Activated CD8-positive, alpha-beta memory T cell treated with anti-CD3 and anti-CD28 coated beads, Interleukin-2, amount 10 ng/mL, durations not matched to agents 7 days and 5 days (primary cell): ENCODE measurements at regions not wholly inside any gene's neighbourhood (a gene's known extent, or its start where the extent isn't known, plus 50 kb on each side); places are given as distances from the start of the nearest gene placed in this dataset.

Experiments used
- ATAC-seq: fragments of 150-1000 bp; cut with Tn5 transposase; one replicate; pipeline ENCODE4 v1.10.0; 2021; ENCODE audit warnings: moderate library complexity
- CTCF ChIA-PET: fragments of 350-600 bp; sonication (Branson Sonifier 250); formaldehyde crosslinking; loops from one replicate; lab custom pipeline; 2021; ENCODE audit warnings: antibody characterized with exemption; lab: Charles Lee
- DNase-seq: peaks from one replicate; pipeline ENCODE4 v3.0.0-alpha.2; 2020
- H3K27ac Mint-ChIP-seq: one replicate; pipeline ENCODE4 v1.8.0; 2021; ENCODE audit warnings: mild to moderate bottlenecking, mixed read lengths
- H3K27me3 Mint-ChIP-seq: one replicate; pipeline ENCODE4 v1.8.0; 2021; ENCODE audit warnings: mixed read lengths
- H3K36me3 Mint-ChIP-seq: one replicate; pipeline ENCODE4 v1.8.0; 2021; ENCODE audit warnings: mild to moderate bottlenecking, mixed read lengths
- H3K4me1 Mint-ChIP-seq: one replicate; pipeline ENCODE4 v1.8.0; 2021; ENCODE audit warnings: mixed read lengths
- H3K4me3 Mint-ChIP-seq: one replicate; pipeline ENCODE4 v1.8.0; 2021; ENCODE audit warnings: mild to moderate bottlenecking, moderate library complexity, mixed read lengths
- H3K9me3 Mint-ChIP-seq: one replicate; pipeline ENCODE4 v1.8.0; 2022; ENCODE audit warnings: low read depth, mixed read lengths

DNA sequence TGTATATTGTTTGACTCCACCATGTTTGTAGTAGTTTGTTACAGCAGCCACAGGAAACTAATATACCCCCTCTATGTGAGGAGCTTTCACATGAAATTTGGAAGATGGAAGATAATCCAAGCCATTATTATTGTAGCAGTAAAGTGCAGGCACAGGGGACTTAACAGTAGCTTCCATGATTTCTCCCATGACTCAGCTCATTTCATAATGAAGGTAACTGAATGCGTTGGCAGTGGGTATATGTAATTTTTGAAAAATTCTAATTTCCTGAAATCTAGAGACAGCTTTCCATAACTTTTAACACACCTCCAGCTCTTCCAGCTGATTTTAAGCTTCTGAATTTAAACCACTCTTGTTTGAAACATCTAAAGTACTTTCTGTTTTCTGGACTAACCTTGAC is 181.2 kb downstream of the NR4A2 start:
- Mint-ChIP-seq H3K36me3 (no peaks in the 10 kb centered on the region), H3K4me1 (no peaks in the 10 kb centered on the region), H3K4me3 (no peak overlapping the region), H3K9me3 (no peaks in the 10 kb centered on the region), H3K27me3 (peaks cover 13% of the 10 kb centered on the region), H3K27ac (no peak overlapping the region)
- CTCF ChIA-PET: interaction anchor here (0.6 kb wide), 1 partner anchor 23 kb away, joined by 3 read pairs; no protein-coding TSS in a partner anchor
- no peak for ATAC-seq
- DNase-seq: no peak

DNA sequence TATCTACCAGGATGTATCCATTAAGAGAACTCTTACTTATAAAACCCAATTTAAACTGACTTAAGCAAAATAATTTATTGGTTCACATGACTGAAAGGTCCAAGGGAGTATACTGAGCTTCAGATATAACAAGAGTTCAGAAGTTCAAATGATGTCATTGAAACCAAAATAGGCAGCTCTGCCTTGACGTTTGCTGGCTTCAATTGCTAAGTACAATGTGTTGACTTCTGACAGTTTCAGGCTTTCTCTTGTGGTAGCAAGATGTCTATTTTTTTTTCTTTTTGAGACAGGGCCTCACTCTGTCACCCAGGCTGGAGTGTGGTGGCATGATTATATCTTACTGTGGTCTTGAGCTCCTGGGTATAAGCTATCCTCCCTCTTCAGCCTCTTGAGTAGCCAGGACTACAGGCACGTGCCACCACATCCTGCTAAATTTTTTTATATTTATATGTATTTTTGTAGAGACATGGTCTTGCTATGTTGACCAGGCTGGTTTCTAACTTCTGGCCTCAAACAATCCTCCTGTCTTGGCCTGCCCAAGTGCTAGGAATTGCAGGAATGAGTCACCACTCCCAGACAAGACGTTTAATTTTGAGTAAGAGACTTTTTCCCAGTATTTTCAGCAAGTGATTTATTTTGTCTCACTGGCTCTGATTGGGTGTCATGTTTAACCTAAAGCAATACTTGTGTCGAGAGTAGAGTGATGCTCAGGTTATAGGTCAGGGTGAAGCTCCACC is 184.8 kb downstream of the NR4A2 start:
- H3K4me3 Mint-ChIP-seq: no peak overlapping the region
- no peaks in the 10 kb centered on the region for H3K9me3 Mint-ChIP-seq
- DNase-seq (no peak), ATAC-seq (no peak)
- H3K4me1 Mint-ChIP-seq: no peaks in the 10 kb centered on the region
- H3K27me3 Mint-ChIP-seq: no peaks in the 10 kb centered on the region
- no peak overlapping the region for H3K27ac Mint-ChIP-seq
- CTCF ChIA-PET: no interaction called here
- no peaks in the 10 kb centered on the region for H3K36me3 Mint-ChIP-seq

DNA sequence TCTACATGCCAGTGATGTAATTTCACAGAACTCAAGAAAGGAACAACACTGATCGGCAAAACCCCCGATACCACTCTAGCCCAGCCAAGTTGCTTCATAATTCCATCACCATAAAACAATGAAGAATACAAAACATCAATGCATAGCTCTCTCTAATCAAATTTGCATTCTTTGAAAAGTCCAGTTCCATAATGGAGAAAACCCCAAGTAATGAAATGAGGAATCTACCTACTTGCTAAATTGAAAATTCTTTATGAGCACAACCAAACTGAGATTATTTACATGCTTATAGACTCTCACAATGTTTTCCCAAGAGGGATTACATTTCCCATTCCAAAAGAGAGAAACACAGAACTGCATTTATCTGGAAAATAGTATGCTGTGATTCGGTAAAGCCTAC is 186.5 kb downstream of the NR4A2 start:
- H3K36me3 Mint-ChIP-seq: no peaks in the 10 kb centered on the region
- no peak overlapping the region for H3K4me3 Mint-ChIP-seq
- no peaks in the 10 kb centered on the region for H3K9me3 Mint-ChIP-seq
- H3K27ac Mint-ChIP-seq: no peak overlapping the region
- CTCF ChIA-PET: no interaction called here
- ATAC-seq: no peak
- no peak for DNase-seq
- H3K4me1 Mint-ChIP-seq: no peaks in the 10 kb centered on the region
- no peaks in the 10 kb centered on the region for H3K27me3 Mint-ChIP-seq

DNA sequence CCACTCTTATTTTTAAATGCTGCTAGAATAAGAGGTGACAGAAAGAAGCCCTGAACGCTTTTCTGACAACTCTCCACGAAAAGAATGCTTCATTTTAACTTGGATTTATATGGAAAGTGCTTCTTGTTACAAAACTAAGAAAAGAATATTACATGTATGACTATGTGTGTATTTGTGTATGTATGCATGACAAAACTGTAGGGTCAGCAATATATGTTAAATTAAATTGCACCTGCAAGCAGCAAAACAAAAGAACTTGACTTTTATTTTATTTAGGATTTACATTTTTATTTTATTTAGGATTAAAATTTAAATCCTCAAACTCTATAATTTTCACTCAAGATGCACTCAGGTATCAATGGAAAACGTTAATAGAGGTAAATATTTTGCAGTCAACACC is 187.1 kb downstream of the NR4A2 start:
- Mint-ChIP-seq H3K36me3 (no peaks in the 10 kb centered on the region), H3K4me3 (no peak overlapping the region), H3K9me3 (no peaks in the 10 kb centered on the region), H3K4me1 (no peaks in the 10 kb centered on the region), H3K27ac (no peak overlapping the region), H3K27me3 (no peaks in the 10 kb centered on the region)
- CTCF ChIA-PET: no interaction called here
- no peak for DNase-seq
- no peak for ATAC-seq

DNA sequence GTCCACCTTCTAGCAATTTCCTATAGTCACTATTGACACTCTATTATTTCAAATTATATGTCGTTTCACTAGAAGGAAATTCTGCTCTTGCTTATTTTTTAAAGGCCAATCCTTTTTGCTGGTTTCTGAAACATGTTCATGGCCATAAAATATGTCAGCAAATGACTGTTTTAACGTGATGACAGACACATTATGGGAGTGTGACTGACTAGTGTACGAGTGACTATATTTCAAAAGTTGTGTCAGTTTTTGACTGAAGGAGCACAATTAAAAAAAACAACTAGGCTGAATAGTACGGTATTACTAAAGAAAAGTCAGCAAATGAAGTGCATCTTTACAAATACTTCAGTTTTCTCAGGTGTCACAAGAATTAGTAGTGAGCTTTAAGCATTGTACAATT is 196.0 kb downstream of the NR4A2 start:
- no peak overlapping the region for H3K4me3 Mint-ChIP-seq
- CTCF ChIA-PET: no interaction called here

DNA sequence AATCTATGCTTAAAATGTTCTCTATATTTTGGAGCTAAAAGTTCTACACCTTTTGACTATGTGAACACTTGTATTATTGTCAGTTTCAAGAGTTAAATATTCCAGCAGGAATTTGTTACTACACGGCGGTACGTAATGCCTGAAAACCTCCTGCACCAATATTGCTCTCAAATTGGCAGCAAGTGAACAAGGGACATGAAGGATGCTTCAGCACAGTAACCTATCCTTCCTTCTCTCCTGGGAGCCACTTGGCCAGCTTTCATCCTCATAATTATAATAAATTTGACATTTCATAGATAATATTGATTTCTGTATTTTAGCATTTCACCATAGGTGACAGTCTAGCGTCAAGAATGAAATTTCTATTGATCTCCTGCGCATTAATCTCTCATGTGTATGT is 197.6 kb downstream of the NR4A2 start:
- DNase-seq (no peak), ATAC-seq (no peak)
- no peak overlapping the region for H3K4me3 Mint-ChIP-seq
- CTCF ChIA-PET: no interaction called here
- no peaks in the 10 kb centered on the region for H3K4me1 Mint-ChIP-seq
- H3K27me3 Mint-ChIP-seq: peaks cover 3% of the 10 kb centered on the region
- H3K9me3 Mint-ChIP-seq: no peaks in the 10 kb centered on the region
- no peak overlapping the region for H3K27ac Mint-ChIP-seq
- H3K36me3 Mint-ChIP-seq: no peaks in the 10 kb centered on the region

More for the DNA sequence above, 196.0 kb downstream of the NR4A2 start:
- H3K36me3 Mint-ChIP-seq: no peaks in the 10 kb centered on the region
- H3K4me1 Mint-ChIP-seq: no peaks in the 10 kb centered on the region
- ATAC-seq: no peak
- no peak for DNase-seq
- no peaks in the 10 kb centered on the region for H3K9me3 Mint-ChIP-seq
- H3K27me3 Mint-ChIP-seq: peaks cover 3% of the 10 kb centered on the region
- H3K27ac Mint-ChIP-seq: no peak overlapping the region

DNA sequence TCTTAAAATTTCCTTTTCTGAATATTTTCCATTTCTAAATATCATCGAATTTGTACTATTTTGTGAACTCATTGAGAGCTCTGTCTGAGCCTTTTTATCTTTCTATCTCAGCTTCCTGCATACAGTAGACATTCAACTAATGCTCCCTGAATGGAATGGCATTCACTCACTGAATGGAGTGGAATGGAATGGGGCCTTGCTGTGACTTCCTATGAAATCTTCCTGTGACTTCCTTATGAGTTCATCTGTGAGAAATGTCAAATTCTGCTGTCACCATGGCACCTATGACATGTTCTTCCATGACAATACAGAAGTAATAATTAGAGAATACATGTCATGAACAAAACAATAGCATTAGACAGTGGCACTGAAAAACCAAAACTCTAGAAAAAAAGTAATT is 199.6 kb downstream of the NR4A2 start:
- Mint-ChIP-seq H3K27ac (no peak overlapping the region), H3K27me3 (peaks cover 3% of the 10 kb centered on the region), H3K4me1 (no peaks in the 10 kb centered on the region), H3K36me3 (no peaks in the 10 kb centered on the region), H3K9me3 (no peaks in the 10 kb centered on the region), H3K4me3 (no peak overlapping the region)
- CTCF ChIA-PET: no interaction called here
- DNase-seq: no peak
- no peak for ATAC-seq

DNA sequence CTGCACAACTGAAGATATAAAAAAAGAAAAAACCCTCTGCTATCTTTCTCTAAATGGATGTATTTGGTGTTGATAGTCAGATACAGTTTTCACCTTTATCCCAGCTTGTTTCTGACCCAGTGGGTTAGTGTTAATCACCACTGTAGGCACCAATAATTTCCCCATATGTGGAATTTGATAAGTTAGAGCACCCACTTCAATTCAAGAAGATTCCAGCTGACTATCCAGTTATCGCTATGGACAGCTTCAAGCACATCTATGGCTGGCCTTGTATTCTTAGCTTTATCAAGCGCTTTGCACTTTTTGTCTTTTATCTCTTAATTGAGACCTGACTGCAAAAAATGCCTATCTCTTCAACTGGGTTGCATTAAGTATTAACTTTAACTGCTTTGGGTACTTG is 200.4 kb downstream of the NR4A2 start:
- CTCF ChIA-PET: no interaction called here
- Mint-ChIP-seq H3K4me1 (no peaks in the 10 kb centered on the region), H3K36me3 (no peaks in the 10 kb centered on the region)

DNA sequence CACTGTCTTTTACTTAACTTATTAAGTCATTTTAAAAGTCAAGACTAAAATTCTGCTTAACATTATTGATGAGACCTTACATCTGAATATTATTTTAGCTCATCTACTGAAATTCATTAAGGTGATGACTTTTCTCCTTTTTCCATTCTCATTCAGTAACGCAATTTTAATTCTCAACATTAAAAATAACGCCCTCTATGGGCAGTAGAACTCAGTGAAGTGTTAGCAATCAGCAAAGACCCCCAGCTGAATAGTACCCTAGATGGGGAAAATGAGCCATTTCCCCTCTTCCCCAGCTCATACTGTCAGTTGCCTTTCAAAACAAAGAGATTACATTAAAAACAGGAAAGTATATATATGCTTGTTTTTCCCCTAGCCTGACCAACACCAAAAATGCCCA is 203.3 kb downstream of the NR4A2 start:
- no peak overlapping the region for H3K4me3 Mint-ChIP-seq
- no peaks in the 10 kb centered on the region for H3K9me3 Mint-ChIP-seq
- ATAC-seq (no peak), DNase-seq (no peak)
- H3K27me3 Mint-ChIP-seq: peaks cover 2% of the 10 kb centered on the region
- H3K27ac Mint-ChIP-seq: no peak overlapping the region
- H3K36me3 Mint-ChIP-seq: no peaks in the 10 kb centered on the region
- no peaks in the 10 kb centered on the region for H3K4me1 Mint-ChIP-seq
- CTCF ChIA-PET: no interaction called here

More for the DNA sequence above, 200.4 kb downstream of the NR4A2 start:
- Mint-ChIP-seq H3K4me3 (no peak overlapping the region), H3K27me3 (peaks cover 3% of the 10 kb centered on the region), H3K9me3 (no peaks in the 10 kb centered on the region), H3K27ac (no peak overlapping the region)
- no peak for ATAC-seq
- DNase-seq: no peak

DNA sequence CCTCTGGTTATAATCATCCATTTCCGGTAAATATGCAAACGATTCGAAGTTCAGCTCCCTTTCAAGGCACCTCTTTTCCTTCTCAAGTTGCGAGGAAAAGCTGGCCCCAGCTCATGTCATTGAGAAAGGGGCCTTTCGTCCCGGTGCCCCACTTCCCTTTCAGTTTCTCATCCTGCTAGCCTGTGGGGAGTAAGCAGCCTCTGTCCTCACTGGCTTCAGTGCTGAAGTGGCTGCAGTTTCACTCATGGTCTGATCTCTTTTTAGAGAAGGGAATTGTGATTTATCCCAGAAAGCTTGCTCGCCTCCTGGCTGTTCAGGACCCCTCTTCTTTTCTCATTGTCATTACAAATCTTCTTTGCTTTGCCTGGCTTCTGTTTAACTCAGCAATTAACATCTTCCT is 207.5 kb downstream of the NR4A2 start:
- Mint-ChIP-seq H3K9me3 (no peaks in the 10 kb centered on the region), H3K27ac (no peak overlapping the region), H3K27me3 (peaks cover 2% of the 10 kb centered on the region), H3K4me1 (no peaks in the 10 kb centered on the region), H3K4me3 (no peak overlapping the region), H3K36me3 (no peaks in the 10 kb centered on the region)
- ATAC-seq (no peak), DNase-seq (no peak)
- CTCF ChIA-PET: no interaction called here

DNA sequence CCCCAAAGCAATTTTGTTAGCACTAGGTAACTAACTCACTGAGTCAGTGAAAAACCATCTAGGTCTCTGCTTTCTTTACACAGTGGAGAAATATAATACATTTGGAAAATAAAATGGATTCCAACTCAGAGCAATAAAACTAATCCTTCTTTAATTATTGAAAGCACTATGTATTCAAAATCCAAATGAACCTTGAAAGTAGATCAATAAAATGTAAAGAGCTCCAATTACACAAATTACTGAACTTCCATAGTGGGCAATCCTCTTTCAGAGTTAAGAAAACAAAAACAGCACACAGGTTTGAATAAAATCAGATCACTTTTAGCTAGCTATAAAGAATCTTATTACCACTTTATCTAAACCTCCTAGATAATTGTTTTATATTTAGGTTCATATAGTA is 208.1 kb downstream of the NR4A2 start:
- H3K9me3 Mint-ChIP-seq: no peaks in the 10 kb centered on the region
- CTCF ChIA-PET: no interaction called here
- no peak for ATAC-seq
- no peak overlapping the region for H3K27ac Mint-ChIP-seq
- no peaks in the 10 kb centered on the region for H3K36me3 Mint-ChIP-seq
- no peaks in the 10 kb centered on the region for H3K4me1 Mint-ChIP-seq
- H3K27me3 Mint-ChIP-seq: peaks cover 2% of the 10 kb centered on the region
- no peak overlapping the region for H3K4me3 Mint-ChIP-seq
- DNase-seq: no peak

DNA sequence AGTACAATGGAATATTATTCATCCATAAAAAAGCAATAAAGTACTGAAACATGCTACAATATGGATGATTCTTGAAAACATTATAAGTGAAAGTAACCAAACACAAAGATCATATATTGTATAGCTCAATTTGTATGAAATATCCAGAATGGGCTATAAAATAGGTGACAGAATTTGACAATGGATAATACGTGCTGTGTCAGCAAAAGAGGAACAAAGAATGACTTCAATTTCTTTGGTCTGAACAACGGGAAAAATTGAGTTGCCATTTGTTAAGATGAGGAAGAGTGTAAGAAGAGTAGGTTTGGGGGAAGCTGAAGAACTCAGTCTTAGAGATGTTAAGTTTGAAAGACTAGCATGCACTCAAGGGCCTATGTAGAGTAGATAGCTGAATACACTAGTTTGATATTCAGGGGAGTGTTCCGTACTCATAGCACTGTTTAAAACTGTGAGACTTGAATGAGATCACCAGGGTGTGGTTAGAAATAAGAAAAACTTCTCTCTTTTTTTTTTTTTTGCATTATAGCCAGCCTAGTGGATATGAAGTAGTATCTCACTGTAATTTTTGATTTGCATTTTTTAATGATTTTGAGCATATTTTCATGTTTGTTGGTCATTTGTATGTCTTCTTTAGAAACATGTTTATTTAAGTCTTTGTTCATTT is 213.6 kb downstream of the NR4A2 start:
- Mint-ChIP-seq H3K27ac (no peak overlapping the region), H3K4me3 (no peak overlapping the region), H3K9me3 (no peaks in the 10 kb centered on the region), H3K27me3 (no peaks in the 10 kb centered on the region), H3K36me3 (no peaks in the 10 kb centered on the region), H3K4me1 (no peaks in the 10 kb centered on the region)
- DNase-seq: no peak
- CTCF ChIA-PET: no interaction called here
- ATAC-seq: no peak

DNA sequence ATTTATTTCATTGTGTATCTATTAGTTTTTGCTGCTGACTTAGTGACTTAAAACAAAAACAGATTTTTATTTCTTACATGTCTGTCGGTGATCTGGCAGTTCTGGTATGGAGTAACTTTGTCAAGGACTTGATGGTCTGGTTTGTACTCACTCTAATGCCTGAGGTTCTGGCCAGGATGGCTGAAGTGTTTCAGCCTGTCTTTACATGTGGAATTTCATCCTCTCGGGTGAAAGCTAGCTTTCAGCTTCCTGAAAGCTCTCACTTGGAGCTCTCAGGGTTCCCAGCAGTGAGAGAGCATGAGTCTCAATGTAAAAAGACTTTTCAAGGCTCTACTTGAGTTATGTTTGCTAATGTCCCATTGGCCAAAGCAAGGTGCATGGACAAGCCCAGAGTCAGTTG is 216.4 kb downstream of the NR4A2 start:
- CTCF ChIA-PET: no interaction called here
- H3K36me3 Mint-ChIP-seq: no peaks in the 10 kb centered on the region
- no peak for ATAC-seq
- no peak for DNase-seq
- H3K27me3 Mint-ChIP-seq: no peaks in the 10 kb centered on the region
- no peak overlapping the region for H3K27ac Mint-ChIP-seq
- no peaks in the 10 kb centered on the region for H3K4me1 Mint-ChIP-seq
- H3K4me3 Mint-ChIP-seq: no peak overlapping the region
- H3K9me3 Mint-ChIP-seq: no peaks in the 10 kb centered on the region

DNA sequence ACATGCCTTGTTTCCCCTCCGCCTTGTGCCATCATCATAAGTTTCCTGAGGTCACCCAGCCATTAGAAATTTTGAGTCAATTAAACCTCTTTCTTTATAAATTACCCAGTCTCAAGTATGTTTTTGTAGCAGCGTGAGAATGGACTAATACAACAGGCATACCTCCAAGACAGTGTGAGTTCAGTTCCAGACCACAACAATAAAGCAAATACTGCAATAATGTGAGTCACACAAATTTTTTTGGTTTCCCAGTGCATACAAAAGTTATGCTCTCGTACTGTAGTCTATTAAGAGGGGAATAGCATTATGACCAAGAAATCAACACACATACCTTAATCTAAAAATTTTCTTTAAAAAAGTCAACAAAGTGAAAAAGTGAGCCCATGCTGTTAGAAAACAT is 217.2 kb downstream of the NR4A2 start:
- Mint-ChIP-seq H3K36me3 (no peaks in the 10 kb centered on the region), H3K9me3 (no peaks in the 10 kb centered on the region), H3K4me3 (no peak overlapping the region), H3K27ac (no peak overlapping the region), H3K4me1 (no peaks in the 10 kb centered on the region), H3K27me3 (no peaks in the 10 kb centered on the region)
- CTCF ChIA-PET: no interaction called here
- ATAC-seq: no peak
- no peak for DNase-seq
